HG03097 (cell line): ENCODE measurements at regions not wholly inside any gene's neighbourhood (a gene's known extent, or its start where the extent isn't known, plus 50 kb on each side); places are given as distances from the start of the nearest gene placed in this dataset.

Source experiments
- ATAC-seq: cut with Tn5 transposase; IDR thresholded peaks from one replicate; pipeline ENCODE4 v1.9.1; 2021; ENCODE audit not compliant: unreplicated experiment, low FRiP score

- ATAC-seq: no peak
Observed at GRCh38 chr1:82874041-82874440, 1073.3 kb downstream of the ADGRL2 start.

GRCh38 chr1:82870332-82870731, 1069.6 kb downstream of the ADGRL2 start:
- no peak for ATAC-seq

GRCh38 chr1:82867781-82868180, 1067.0 kb downstream of the ADGRL2 start:
- ATAC-seq: no peak

GRCh38 chr1:82861749-82862148, 1061.0 kb downstream of the ADGRL2 start:
- ATAC-seq: no peak

- no peak for ATAC-seq
Observed at GRCh38 chr1:82858031-82858430, 1057.3 kb downstream of the ADGRL2 start.

GRCh38 chr1:82849460-82849859, 1048.7 kb downstream of the ADGRL2 start:
- ATAC-seq: no peak

GRCh38 chr1:82848043-82848442, 1047.3 kb downstream of the ADGRL2 start:
- no peak for ATAC-seq

GRCh38 chr1:82845866-82846265, 1045.1 kb downstream of the ADGRL2 start:
- ATAC-seq: no peak

- no peak for ATAC-seq
Observed at GRCh38 chr1:82844911-82845827, 1044.4 kb downstream of the ADGRL2 start.

GRCh38 chr1:82844447-82844846, 1043.7 kb downstream of the ADGRL2 start:
- no peak for ATAC-seq

- no peak for ATAC-seq
Observed at GRCh38 chr1:82843876-82844275, 1043.1 kb downstream of the ADGRL2 start.

GRCh38 chr1:82840192-82840591, 1039.5 kb downstream of the ADGRL2 start:
- ATAC-seq: no peak

GRCh38 chr1:82837766-82838465, 1037.2 kb downstream of the ADGRL2 start:
- no peak for ATAC-seq

- ATAC-seq: no peak
Observed at GRCh38 chr1:82836973-82837680, 1036.4 kb downstream of the ADGRL2 start.

GRCh38 chr1:82836213-82836972, 1035.7 kb downstream of the ADGRL2 start:
- ATAC-seq: no peak

GRCh38 chr1:82830690-82831380, 1030.1 kb downstream of the ADGRL2 start:
- no peak for ATAC-seq

- no peak for ATAC-seq
Observed at GRCh38 chr1:82829527-82829926, 1028.8 kb downstream of the ADGRL2 start.

- ATAC-seq: no peak
Observed at GRCh38 chr1:82823876-82824275, 1023.1 kb downstream of the ADGRL2 start.

- no peak for ATAC-seq
Observed at GRCh38 chr1:82820816-82821215, 1020.1 kb downstream of the ADGRL2 start.

GRCh38 chr1:82819234-82819633, 1018.5 kb downstream of the ADGRL2 start:
- peak; percentile 61 for ATAC-seq
